ENCODE measurements at regions not wholly inside any gene's neighbourhood (a gene's known extent, or its start where the extent isn't known, plus 50 kb on each side); places are given as distances from the start of the nearest gene placed in this dataset.

DNA sequence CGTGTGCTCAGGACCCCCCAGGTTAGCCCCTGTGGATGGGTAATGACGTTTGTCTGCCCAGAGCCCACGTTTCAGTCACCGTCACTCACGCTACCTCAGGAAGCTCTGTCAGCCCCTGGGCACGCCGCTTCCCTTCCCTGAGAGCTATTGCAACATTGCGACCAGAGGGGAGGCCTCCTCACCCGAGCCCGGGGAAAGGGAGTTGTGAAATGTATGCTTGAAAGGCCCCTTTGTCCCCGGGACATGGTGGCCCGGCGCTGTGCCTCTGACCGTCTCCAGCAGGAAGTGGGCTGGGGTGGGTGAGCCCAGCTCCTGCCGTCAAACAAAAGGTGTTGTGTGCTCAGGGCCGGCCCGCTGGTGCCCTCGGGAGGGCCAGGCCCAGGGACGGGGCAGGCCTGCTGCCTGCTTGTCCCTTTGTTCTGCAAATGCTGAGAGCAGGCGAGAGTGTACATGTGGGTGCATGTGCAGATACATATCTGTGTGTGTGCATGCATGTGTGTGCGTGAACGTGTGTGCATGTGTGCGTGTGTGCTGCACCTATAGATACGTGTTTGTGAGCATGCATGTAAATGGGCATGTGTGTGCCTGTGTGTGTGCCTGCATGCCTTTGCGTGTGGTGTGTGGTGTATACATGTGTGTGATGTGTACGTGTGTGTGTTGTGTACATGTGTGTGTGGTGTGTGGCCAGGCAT, 1125.0 kb downstream of the BRD1 start (continued):
- TF ChIP-seq SMARCC2 (IDR thresholded peaks at IDR 0.05) (no peak), ZFAT (CRISPR knock-in tag; conservative IDR thresholded peaks at IDR 0.05) (no peak), TOPORS (CRISPR knock-in tag; IDR thresholded peaks at IDR 0.05) (no peak; the same call in none of the 2 replicates), SMAD1 (CRISPR knock-in tag; IDR thresholded peaks at IDR 0.05; ENCODE audit: borderline replicate concordance, low read depth) (no peak), ZZZ3 (CRISPR knock-in tag; IDR thresholded peaks at IDR 0.05; ENCODE audit: borderline replicate concordance) (no peak), ZNF816 (CRISPR knock-in tag; IDR thresholded peaks at IDR 0.05; ENCODE audit: borderline replicate concordance) (no peak), SMARCE1 (IDR thresholded peaks at IDR 0.05; ENCODE audit: borderline replicate concordance) (no peak), UBTF (CRISPR knock-in tag; IDR thresholded peaks at IDR 0.05) (peak; percentile 99), ZNF251 (CRISPR knock-in tag; IDR thresholded peaks at IDR 0.05) (no peak), MEIS1 (CRISPR knock-in tag; IDR thresholded peaks at IDR 0.05; ENCODE audit: borderline replicate concordance) (peak; percentile 61; the same call in 1 of the 2 replicates), ZNF260 (CRISPR knock-in tag; IDR thresholded peaks at IDR 0.05; ENCODE audit: borderline replicate concordance, low read depth) (no peak), ZNF383 (CRISPR knock-in tag; IDR thresholded peaks at IDR 0.05; ENCODE audit: borderline replicate concordance) (no peak), TAF1 (CRISPR knock-in tag; IDR thresholded peaks at IDR 0.05) (peak; percentile 79), ZFP36 (IDR thresholded peaks at IDR 0.05; ENCODE audit: borderline replicate concordance, low read depth, low read length, partially characterized antibody) (no peak), TFAP4 (IDR thresholded peaks at IDR 0.05; ENCODE audit: borderline replicate concordance, low read depth) (peak; percentile 69; the same call in 1 of the 2 replicates), DBP (CRISPR knock-in tag; IDR thresholded peaks at IDR 0.05; ENCODE audit: not compliant biosample characterization) (no peak), RBAK (CRISPR knock-in tag; IDR thresholded peaks at IDR 0.05) (no peak), ZFP41 (CRISPR knock-in tag; IDR thresholded peaks at IDR 0.05; ENCODE audit: borderline replicate concordance) (no peak), ONECUT2 (CRISPR knock-in tag; IDR thresholded peaks at IDR 0.05) (no peak), ETV6 (CRISPR knock-in tag; conservative IDR thresholded peaks at IDR 0.05) (peak; percentile 68)
- TF ChIP-seq, protein P1, sequence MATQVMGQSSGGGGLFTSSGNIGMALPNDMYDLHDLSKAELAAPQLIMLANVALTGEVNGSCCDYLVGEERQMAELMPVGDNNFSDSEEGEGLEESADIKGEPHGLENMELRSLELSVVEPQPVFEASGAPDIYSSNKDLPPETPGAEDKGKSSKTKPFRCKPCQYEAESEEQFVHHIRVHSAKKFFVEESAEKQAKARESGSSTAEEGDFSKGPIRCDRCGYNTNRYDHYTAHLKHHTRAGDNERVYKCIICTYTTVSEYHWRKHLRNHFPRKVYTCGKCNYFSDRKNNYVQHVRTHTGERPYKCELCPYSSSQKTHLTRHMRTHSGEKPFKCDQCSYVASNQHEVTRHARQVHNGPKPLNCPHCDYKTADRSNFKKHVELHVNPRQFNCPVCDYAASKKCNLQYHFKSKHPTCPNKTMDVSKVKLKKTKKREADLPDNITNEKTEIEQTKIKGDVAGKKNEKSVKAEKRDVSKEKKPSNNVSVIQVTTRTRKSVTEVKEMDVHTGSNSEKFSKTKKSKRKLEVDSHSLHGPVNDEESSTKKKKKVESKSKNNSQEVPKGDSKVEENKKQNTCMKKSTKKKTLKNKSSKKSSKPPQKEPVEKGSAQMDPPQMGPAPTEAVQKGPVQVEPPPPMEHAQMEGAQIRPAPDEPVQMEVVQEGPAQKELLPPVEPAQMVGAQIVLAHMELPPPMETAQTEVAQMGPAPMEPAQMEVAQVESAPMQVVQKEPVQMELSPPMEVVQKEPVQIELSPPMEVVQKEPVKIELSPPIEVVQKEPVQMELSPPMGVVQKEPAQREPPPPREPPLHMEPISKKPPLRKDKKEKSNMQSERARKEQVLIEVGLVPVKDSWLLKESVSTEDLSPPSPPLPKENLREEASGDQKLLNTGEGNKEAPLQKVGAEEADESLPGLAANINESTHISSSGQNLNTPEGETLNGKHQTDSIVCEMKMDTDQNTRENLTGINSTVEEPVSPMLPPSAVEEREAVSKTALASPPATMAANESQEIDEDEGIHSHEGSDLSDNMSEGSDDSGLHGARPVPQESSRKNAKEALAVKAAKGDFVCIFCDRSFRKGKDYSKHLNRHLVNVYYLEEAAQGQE (IDR thresholded peaks at IDR 0.05; ENCODE audit: borderline replicate concordance in 1 of 2, low read depth in 1 of 2, low read length in 2 of 2), result peak in 1 of 2 experiments; percentile 57; a peak in 2 of 4 replicates
- TF ChIP-seq, protein P2, sequence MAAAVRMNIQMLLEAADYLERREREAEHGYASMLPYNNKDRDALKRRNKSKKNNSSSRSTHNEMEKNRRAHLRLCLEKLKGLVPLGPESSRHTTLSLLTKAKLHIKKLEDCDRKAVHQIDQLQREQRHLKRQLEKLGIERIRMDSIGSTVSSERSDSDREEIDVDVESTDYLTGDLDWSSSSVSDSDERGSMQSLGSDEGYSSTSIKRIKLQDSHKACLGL (CRISPR knock-in tag; IDR thresholded peaks at IDR 0.05), result no peak; the same call in 1 of the 2 replicates

Measured in HepG2 (cell line).